Transverse colon (tissue), 4 donors: ENCODE measurements at regions not wholly inside any gene's neighbourhood (a gene's known extent, or its start where the extent isn't known, plus 50 kb on each side); places are given as distances from the start of the nearest gene placed in this dataset.

ENCODE experiments used
- DNase-seq: peaks from one replicate; pipeline ENCODE4 v3.0.0-alpha.2; 2019
- H3K27ac ChIP-seq, 4 donors: fragments of 200-600 bp; sonication (generic); 2 replicates each; pipeline ENCODE4 v1.5.1; 2016 to 2018; ENCODE audit warnings: inconsistent platforms in 4 of 4
- H3K27me3 ChIP-seq: fragments of 200-600 bp; sonication (generic); 2 replicates; pipeline ENCODE4 v1.5.1; 2017; ENCODE audit warnings: inconsistent platforms
- H3K36me3 ChIP-seq, 4 donors: fragments of 200-600 bp; sonication (generic); 2 replicates each; pipeline ENCODE4 v1.5.1; 2017 to 2019; ENCODE audit warnings: inconsistent platforms in 4 of 4
- H3K4me1 ChIP-seq, 4 donors: fragments of 200-600 bp; sonication (generic); 2 replicates each; pipeline ENCODE4 v1.5.1; 2017 to 2020; ENCODE audit warnings: inconsistent platforms in 4 of 4
- H3K4me3 ChIP-seq, 4 donors: fragments of 200-600 bp; sonication (generic); 1 replicate in 1 of 4; 2 replicates in 3 of 4; pipeline versions ENCODE4 v1.5.1 to v1.6.1; 2017 to 2019; ENCODE audit warnings: inconsistent platforms in 4 of 4
- H3K9me3 ChIP-seq, 2 donors: fragments of 200-600 bp; sonication (generic); 2 replicates each; pipeline ENCODE4 v1.5.1; 2017 to 2019; ENCODE audit warnings: inconsistent platforms in 2 of 2
- CTCF ChIP-seq, 5 experiments: fragments of 200-600 bp in 3 of 5; fragments of 450-650 bp in 2 of 5; sonication (generic) in 3 of 5; IDR thresholded peaks; 1 replicate in 2 of 5; 2 replicates in 3 of 5; pipeline ENCODE4 v1.5.1; 2016 to 2017; ENCODE audit warnings: antibody characterized with exemption in 5 of 5, inconsistent platforms in 3 of 5, mild to moderate bottlenecking in 2 of 5, moderate library complexity in 1 of 5
- EP300 ChIP-seq: sonication (generic); formaldehyde crosslinking; IDR thresholded peaks from one replicate; pipeline ENCODE4 v1.6.1; 2017; ENCODE audit warnings: antibody characterized with exemption, low read depth
- POLR2A ChIP-seq: fragments of 450-650 bp; IDR thresholded peaks from one replicate; pipeline ENCODE4 v1.6.1; 2016; ENCODE audit warnings: antibody characterized with exemption, mild to moderate bottlenecking, moderate library complexity
- POLR2AphosphoS5 ChIP-seq, 3 donors: sonication (generic); formaldehyde crosslinking; IDR thresholded peaks; one replicate each; pipeline ENCODE4 v1.6.1; 2016; ENCODE audit warnings: antibody characterized with exemption in 3 of 3
- WGBS, 2 donors: methylation state at CpG; one replicate each; pipeline ENCODE4 v1.1.5; 2018; ENCODE audit warnings: low coverage in 1 of 2; 5-methylcytosine and 5-hydroxymethylcytosine counted together
- in situ Hi-C, 4 donors: fragments of 200-750 bp; cut with MboI; loops; one replicate each; pipeline versions ENCODE4 v1.15.0 to v1.15.1; 2017; ENCODE audit warnings: low sequenced_read_pairs in 3 of 4, low pct_ligation_motif_present in 1 of 4, low pct_unique_long_range_greater_than_20kb in 1 of 4
- intact Hi-C: fragments of 100-400 bp; cut with DNase I; formaldehyde crosslinking; loops from one replicate; pipeline ENCODE4 v1.15.1; 2023; ENCODE audit warnings: low total_unique reads

- in situ Hi-C loops, result no loop called here
- H3K4me1 ChIP-seq, result no peaks in the 10 kb centered on the region
- H3K27ac ChIP-seq, result no peak overlapping the region
Measured at GRCh38 chr2:223222397-223222796, 170.4 kb downstream of the KCNE4 start.

GRCh38 chr2:223223156-223223555 is 171.2 kb downstream of the KCNE4 start:
- Histone ChIP-seq H3K27ac (no peak overlapping the region), H3K27me3 (no peaks in the 10 kb centered on the region), H3K4me1 (no peaks in the 10 kb centered on the region), H3K4me3 (no peak overlapping the region), H3K36me3 (no peaks in the 10 kb centered on the region), H3K9me3 (no peaks in the 10 kb centered on the region)
- WGBS, 2 donors, result 67 to 86% methylated on average over 1 of the region's 1 CpG
- TF ChIP-seq EP300, result no peak
- intact Hi-C loops (no loop called here), in situ Hi-C loops (no loop called here)
- no peak for DNase-seq

More at GRCh38 chr2:223222397-223222796, 170.4 kb downstream of the KCNE4 start:
- Histone ChIP-seq H3K9me3 (no peaks in the 10 kb centered on the region), H3K36me3 (no peaks in the 10 kb centered on the region), H3K27me3 (no peaks in the 10 kb centered on the region), H3K4me3 (no peak overlapping the region)
- no peak for TF ChIP-seq POLR2AphosphoS5 (IDR thresholded peaks at IDR 0.05)
- no peak for TF ChIP-seq CTCF (IDR thresholded peaks at IDR 0.05)
- no peak for TF ChIP-seq EP300
- TF ChIP-seq POLR2A, result no peak
- 50 to 61% methylated on average over 1 to 2 of the region's 2 CpGs for WGBS, 2 donors
- intact Hi-C loops, result no loop called here
- DNase-seq, result no peak

- no peak overlapping the region for H3K4me3 ChIP-seq
- no peaks in the 10 kb centered on the region for H3K9me3 ChIP-seq
- WGBS, 2 donors, result 92 to 95% methylated on average over 3 of the region's 3 CpGs
- in situ Hi-C loops (no loop called here), intact Hi-C loops (no loop called here)
- TF ChIP-seq EP300, result no peak
- TF ChIP-seq POLR2AphosphoS5 (IDR thresholded peaks at IDR 0.05), result no peak
- TF ChIP-seq CTCF (IDR thresholded peaks at IDR 0.05), result no peak
- no peak for TF ChIP-seq POLR2A
- no peak for DNase-seq
- H3K27me3 ChIP-seq, result no peaks in the 10 kb centered on the region
- H3K4me1 ChIP-seq, result no peaks in the 10 kb centered on the region
- no peak overlapping the region for H3K27ac ChIP-seq
- H3K36me3 ChIP-seq, result no peaks in the 10 kb centered on the region
Measured at GRCh38 chr2:223225266-223225665, 173.3 kb downstream of the KCNE4 start.

GRCh38 chr2:223226264-223226663 is 174.3 kb downstream of the KCNE4 start:
- no peaks in the 10 kb centered on the region for H3K9me3 ChIP-seq
- no peak for DNase-seq
- TF ChIP-seq CTCF (IDR thresholded peaks at IDR 0.05) (no peak), POLR2AphosphoS5 (IDR thresholded peaks at IDR 0.05) (no peak), POLR2A (no peak)
- intact Hi-C loops (no loop called here), in situ Hi-C loops (no loop called here)
- H3K36me3 ChIP-seq, result no peaks in the 10 kb centered on the region
- H3K4me1 ChIP-seq, result no peaks in the 10 kb centered on the region
- WGBS, 2 donors, result 75% methylated on average over 1 of the region's 1 CpG; no CpG with 5 or more reads in 1 of the 2 donors
- H3K4me3 ChIP-seq, result no peak overlapping the region
- no peaks in the 10 kb centered on the region for H3K27me3 ChIP-seq
- no peak overlapping the region for H3K27ac ChIP-seq

GRCh38 chr2:223227338-223227737 is 175.3 kb downstream of the KCNE4 start:
- H3K36me3 ChIP-seq, result no peaks in the 10 kb centered on the region

More at GRCh38 chr2:223227338-223227737, 175.3 kb downstream of the KCNE4 start:
- TF ChIP-seq POLR2AphosphoS5 (IDR thresholded peaks at IDR 0.05), result no peak
- TF ChIP-seq CTCF (IDR thresholded peaks at IDR 0.05), result no peak
- TF ChIP-seq EP300, result no peak
- no peak for TF ChIP-seq POLR2A
- intact Hi-C loops (no loop called here), in situ Hi-C loops (no loop called here)
- 52 to 83% methylated on average over 2 of the region's 2 CpGs for whole genome bisulfite sequencing, 2 donors
- no peak overlapping the region for H3K27ac ChIP-seq
- no peaks in the 10 kb centered on the region for H3K9me3 ChIP-seq
- no peaks in the 10 kb centered on the region for H3K27me3 ChIP-seq
- DNase-seq, result no peak
- no peak overlapping the region for H3K4me3 ChIP-seq
- H3K4me1 ChIP-seq, result no peaks in the 10 kb centered on the region
